HepG2 (cell line): ENCODE measurements at regions not wholly inside any gene's neighbourhood (a gene's known extent, or its start where the extent isn't known, plus 50 kb on each side); places are given as distances from the start of the nearest gene placed in this dataset.

ENCODE experiments used
- ATAC-seq: fragments of 200-7000 bp; cut with Tn5 transposase; 3 replicates; pipeline ENCODE4 v1.9.1; 2020; ENCODE audit warnings: mild to moderate bottlenecking, moderate library complexity
- BruUV-seq: library from RNA; stranded (reverse); fragments of 400-500 nt; replicated peaks from 2 replicates; lab custom pipeline; 2021; lab: Mats Ljungman, UMichigan
- CTCF ChIA-PET: fragments of 300-600 bp; formaldehyde crosslinking; extraction: SDS; loops from one replicate; lab custom pipeline; 2021; ENCODE audit warnings: low total read pairs, inconsistent platforms, low intra/inter-chr PET ratio; lab: Yijun Ruan, JAX
- POLR2A ChIA-PET: fragments of 350-600 bp; sonication (Branson Sonifier 250); formaldehyde crosslinking; loops from one replicate; lab custom pipeline; 2020; ENCODE audit warnings: antibody characterized with exemption, inconsistent platforms; lab: Yijun Ruan, JAX
- DNase-seq: peaks from one replicate; pipeline ENCODE4 v3.0.0-alpha.2; 2015; ENCODE audit warnings: low spot score
- FAIRE-seq: peaks from 3 replicates; lab custom pipeline; 2011; peaks lifted over from hg19 to GRCh38; lab: Jason Lieb, UNC
- H2AFZ ChIP-seq: one replicate; pipeline ENCODE4 v1.6.1; 2011; ENCODE audit warnings: low read length, inconsistent platforms
- H3K27ac ChIP-seq: fragments of 300-600 bp; 3 replicates; pipeline ENCODE4 v1.8.0; 2011; ENCODE audit warnings: mixed run types, mild to moderate bottlenecking, mixed read lengths, low read length, inconsistent platforms; ENCODE audit not compliant: insufficient read depth; ENCODE audit errors: extremely low read length
- H3K27me3 ChIP-seq, 2 experiments: fragments of 200-600 bp in 1 of 2; 2 replicates in 1 of 2; 3 replicates in 1 of 2; pipeline versions ENCODE4 v1.6.0 to v1.8.0; 2011; ENCODE audit warnings: low read length in 2 of 2, mild to moderate bottlenecking in 2 of 2, moderate library complexity in 2 of 2, inconsistent platforms in 1 of 2; ENCODE audit not compliant: insufficient read depth in 2 of 2, control insufficient read depth in 1 of 2
- H3K36me3 ChIP-seq, 2 experiments: fragments of 200-600 bp in 1 of 2; replicated peaks in 1 of 2; 2 replicates in 1 of 2; 3 replicates in 1 of 2; pipeline versions ENCODE4 v1.5.1 to v1.8.0; 2011; ENCODE audit warnings: low read length in 2 of 2, inconsistent platforms in 1 of 2; ENCODE audit not compliant: insufficient read depth in 2 of 2, control insufficient read depth in 1 of 2
- H3K4me1 ChIP-seq: 2 replicates; pipeline ENCODE4 v1.5.1; 2012; ENCODE audit warnings: low read length, inconsistent platforms; ENCODE audit not compliant: insufficient read depth
- H3K4me2 ChIP-seq: 2 replicates; pipeline ENCODE4 v1.6.0; 2011; ENCODE audit warnings: low read depth, low read length, inconsistent platforms
- H3K4me3 ChIP-seq, 3 experiments: fragments of 200-600 bp in 1 of 3; sonication (generic), shearing (Covaris generic) in 1 of 3; replicated peaks in 1 of 3; 2 replicates each; pipeline ENCODE4 v1.5.1; 2011 to 2016; ENCODE audit warnings: low read length in 3 of 3, inconsistent platforms in 2 of 3, low read depth in 2 of 3, mild to moderate bottlenecking in 2 of 3, control low read depth in 1 of 3, mixed read lengths in 1 of 3; ENCODE audit not compliant: insufficient read depth in 1 of 3
- H3K79me2 ChIP-seq: one replicate; pipeline ENCODE4 v1.6.1; 2011; ENCODE audit warnings: low read length, inconsistent platforms; ENCODE audit not compliant: insufficient read depth
- H3K9ac ChIP-seq: 2 replicates; pipeline ENCODE4 v1.6.0; 2011; ENCODE audit warnings: mild to moderate bottlenecking, low read depth, low read length, inconsistent platforms; ENCODE audit not compliant: insufficient read depth
- H3K9me3 ChIP-seq: 2 replicates; pipeline ENCODE4 v1.5.1; 2012; ENCODE audit warnings: mild to moderate bottlenecking, low read length
- H4K20me1 ChIP-seq: 2 replicates; pipeline ENCODE4 v1.6.0; 2011; ENCODE audit warnings: inconsistent platforms, mild to moderate bottlenecking, low read length, moderate library complexity; ENCODE audit not compliant: insufficient read depth
- BRD4 ChIP-seq: sonication (generic); formaldehyde crosslinking; IDR thresholded peaks from 2 replicates; pipeline ENCODE4 v1.4.0; 2020; ENCODE audit warnings: missing genetic modification reagents
- DBP ChIP-seq: sonication (generic); formaldehyde crosslinking; IDR thresholded peaks from 2 replicates; pipeline ENCODE4 v1.4.0; 2020; ENCODE audit warnings: missing genetic modification reagents; ENCODE audit errors: not compliant biosample characterization
- FOXA3 ChIP-seq: IDR thresholded peaks from 2 replicates; pipeline ENCODE4 v1.6.1; 2016; ENCODE audit warnings: missing genetic modification reagents, missing compliant biosample characterization
- HDAC2 ChIP-seq: sonication (generic); formaldehyde crosslinking; IDR thresholded peaks from 2 replicates; pipeline ENCODE4 v1.4.0; 2020; ENCODE audit warnings: missing genetic modification reagents
- HDAC6 ChIP-seq: fragments of 200-600 bp; sonication (generic); IDR thresholded peaks from 2 replicates; pipeline ENCODE4 v1.7.0; 2017; ENCODE audit warnings: mild to moderate bottlenecking, antibody characterized with exemption, low read length, low read depth
- KDM3A ChIP-seq: IDR thresholded peaks from 2 replicates; pipeline ENCODE4 v1.6.1; 2018; ENCODE audit warnings: low read depth, missing compliant biosample characterization
- RARG ChIP-seq: sonication (generic); formaldehyde crosslinking; IDR thresholded peaks from 2 replicates; pipeline ENCODE4 v1.4.0; 2020; ENCODE audit warnings: low read depth, mild to moderate bottlenecking, missing genetic modification reagents
- RERE ChIP-seq: IDR thresholded peaks from 2 replicates; pipeline ENCODE4 v1.6.1; 2016; ENCODE audit warnings: low read depth, missing genetic modification reagents, missing compliant biosample characterization
- SNRNP70 ChIP-seq: fragments of 200-400 bp; formaldehyde crosslinking; IDR thresholded peaks from 2 replicates; pipeline ENCODE4 v1.6.1; 2017; ENCODE audit warnings: mild to moderate bottlenecking, low read depth, low read length, moderate library complexity
- ZBTB20 ChIP-seq: sonication (generic); formaldehyde crosslinking; IDR thresholded peaks from 2 replicates; pipeline ENCODE4 v1.8.1; 2023; ENCODE audit warnings: missing genetic modification reagents, low read depth, mild to moderate bottlenecking, borderline replicate concordance
- ZNF33A ChIP-seq: sonication (generic); formaldehyde crosslinking; IDR thresholded peaks from 2 replicates; pipeline ENCODE4 v1.5.1; 2020; ENCODE audit warnings: missing genetic modification reagents, mild to moderate bottlenecking, moderate library complexity, borderline replicate concordance
- ZNF558 ChIP-seq: sonication (generic); formaldehyde crosslinking; IDR thresholded peaks from 2 replicates; pipeline ENCODE4 v1.9.0; 2022; ENCODE audit warnings: mild to moderate bottlenecking, missing genetic modification reagents, borderline replicate concordance
- ZNF607 ChIP-seq: sonication (generic); formaldehyde crosslinking; IDR thresholded peaks from 2 replicates; pipeline ENCODE4 v1.5.1; 2020; ENCODE audit warnings: missing genetic modification reagents, mild to moderate bottlenecking, borderline replicate concordance
- WGBS: methylation state at CpG from one replicate; pipeline ENCODE4 v1.1.6; 2017; ENCODE audit warnings: low lambda C conversion rate; 5-methylcytosine and 5-hydroxymethylcytosine counted together
- in situ Hi-C: cut with HindIII; loops from 2 replicates; pipeline ENCODE4 v1.10.0; 2017; ENCODE audit warnings: low pct_unique_long_range_greater_than_20kb; ENCODE audit not compliant: extremely low pct_ligation_motif_present
- intact Hi-C: fragments of 100-400 bp; cut with micrococcal nuclease; formaldehyde crosslinking; loops from one replicate; pipeline ENCODE4 v1.10.0; 2022; ENCODE audit not compliant: unreplicated experiment
- TF ChIP-seq, protein P1 (sequence below): sonication (generic); formaldehyde crosslinking; IDR thresholded peaks from 2 replicates; pipeline ENCODE4 v1.4.0; 2020; ENCODE audit warnings: missing genetic modification reagents
- TF ChIP-seq, protein P2 (sequence below): sonication (generic); formaldehyde crosslinking; IDR thresholded peaks from 2 replicates; pipeline ENCODE4 v1.9.0; 2021; ENCODE audit warnings: missing genetic modification reagents, borderline replicate concordance

- in situ Hi-C loops = no loop called here
- H3K27me3 ChIP-seq = no peaks in the 10 kb centered on the region
- no peak for ATAC-seq
- ChIA-PET POLR2A (no interaction called here), CTCF (no interaction called here)
- DNase-seq = no peak
- WGBS = 26% methylated on average over 2 of the region's 2 CpGs
- H3K27ac ChIP-seq = no peak overlapping the region
- H4K20me1 ChIP-seq = no peaks in the 10 kb centered on the region
- no peak overlapping the region for H3K4me3 ChIP-seq
- H2AFZ ChIP-seq = no peak overlapping the region
- H3K79me2 ChIP-seq = no peaks in the 10 kb centered on the region
- intact Hi-C loops = no loop called here
- H3K9me3 ChIP-seq = peaks cover 21% of the 10 kb centered on the region
- no TSS peak for BruUV-seq
- no peaks in the 10 kb centered on the region for H3K36me3 ChIP-seq
- no peaks in the 10 kb centered on the region for H3K4me1 ChIP-seq
- no peak for FAIRE-seq
- no peak overlapping the region for H3K9ac ChIP-seq
- no peak overlapping the region for H3K4me2 ChIP-seq
- TF ChIP-seq DBP (CRISPR knock-in tag) (no peak), KDM3A (CRISPR knock-in tag) (no peak), BRD4 (CRISPR knock-in tag) (no peak), ZNF607 (CRISPR knock-in tag) (no peak), ZNF33A (CRISPR knock-in tag) (no peak), ZBTB20 (CRISPR knock-in tag) (no peak), RARG (CRISPR knock-in tag) (no peak), RERE (no peak), HDAC2 (CRISPR knock-in tag) (no peak), SNRNP70 (no peak), FOXA3 (CRISPR knock-in tag) (no peak), HDAC6 (no peak), ZNF558 (no peak)
- TF ChIP-seq, protein P1, sequence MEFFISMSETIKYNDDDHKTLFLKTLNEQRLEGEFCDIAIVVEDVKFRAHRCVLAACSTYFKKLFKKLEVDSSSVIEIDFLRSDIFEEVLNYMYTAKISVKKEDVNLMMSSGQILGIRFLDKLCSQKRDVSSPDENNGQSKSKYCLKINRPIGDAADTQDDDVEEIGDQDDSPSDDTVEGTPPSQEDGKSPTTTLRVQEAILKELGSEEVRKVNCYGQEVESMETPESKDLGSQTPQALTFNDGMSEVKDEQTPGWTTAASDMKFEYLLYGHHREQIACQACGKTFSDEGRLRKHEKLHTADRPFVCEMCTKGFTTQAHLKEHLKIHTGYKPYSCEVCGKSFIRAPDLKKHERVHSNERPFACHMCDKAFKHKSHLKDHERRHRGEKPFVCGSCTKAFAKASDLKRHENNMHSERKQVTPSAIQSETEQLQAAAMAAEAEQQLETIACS (CRISPR knock-in tag) = no peak
- TF ChIP-seq, protein P2, sequence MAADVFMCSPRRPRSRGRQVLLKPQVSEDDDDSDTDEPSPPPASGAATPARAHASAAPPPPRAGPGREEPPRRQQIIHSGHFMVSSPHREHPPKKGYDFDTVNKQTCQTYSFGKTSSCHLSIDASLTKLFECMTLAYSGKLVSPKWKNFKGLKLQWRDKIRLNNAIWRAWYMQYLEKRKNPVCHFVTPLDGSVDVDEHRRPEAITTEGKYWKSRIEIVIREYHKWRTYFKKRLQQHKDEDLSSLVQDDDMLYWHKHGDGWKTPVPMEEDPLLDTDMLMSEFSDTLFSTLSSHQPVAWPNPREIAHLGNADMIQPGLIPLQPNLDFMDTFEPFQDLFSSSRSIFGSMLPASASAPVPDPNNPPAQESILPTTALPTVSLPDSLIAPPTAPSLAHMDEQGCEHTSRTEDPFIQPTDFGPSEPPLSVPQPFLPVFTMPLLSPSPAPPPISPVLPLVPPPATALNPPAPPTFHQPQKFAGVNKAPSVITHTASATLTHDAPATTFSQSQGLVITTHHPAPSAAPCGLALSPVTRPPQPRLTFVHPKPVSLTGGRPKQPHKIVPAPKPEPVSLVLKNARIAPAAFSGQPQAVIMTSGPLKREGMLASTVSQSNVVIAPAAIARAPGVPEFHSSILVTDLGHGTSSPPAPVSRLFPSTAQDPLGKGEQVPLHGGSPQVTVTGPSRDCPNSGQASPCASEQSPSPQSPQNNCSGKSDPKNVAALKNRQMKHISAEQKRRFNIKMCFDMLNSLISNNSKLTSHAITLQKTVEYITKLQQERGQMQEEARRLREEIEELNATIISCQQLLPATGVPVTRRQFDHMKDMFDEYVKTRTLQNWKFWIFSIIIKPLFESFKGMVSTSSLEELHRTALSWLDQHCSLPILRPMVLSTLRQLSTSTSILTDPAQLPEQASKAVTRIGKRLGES (CRISPR knock-in tag) = no peak
Observed at GRCh38 chr1:208684192-208684591, 440.0 kb upstream of the PLXNA2 start.
